ENCODE measurements at regions not wholly inside any gene's neighbourhood (a gene's known extent, or its start where the extent isn't known, plus 50 kb on each side); places are given as distances from the start of the nearest gene placed in this dataset.

DNA sequence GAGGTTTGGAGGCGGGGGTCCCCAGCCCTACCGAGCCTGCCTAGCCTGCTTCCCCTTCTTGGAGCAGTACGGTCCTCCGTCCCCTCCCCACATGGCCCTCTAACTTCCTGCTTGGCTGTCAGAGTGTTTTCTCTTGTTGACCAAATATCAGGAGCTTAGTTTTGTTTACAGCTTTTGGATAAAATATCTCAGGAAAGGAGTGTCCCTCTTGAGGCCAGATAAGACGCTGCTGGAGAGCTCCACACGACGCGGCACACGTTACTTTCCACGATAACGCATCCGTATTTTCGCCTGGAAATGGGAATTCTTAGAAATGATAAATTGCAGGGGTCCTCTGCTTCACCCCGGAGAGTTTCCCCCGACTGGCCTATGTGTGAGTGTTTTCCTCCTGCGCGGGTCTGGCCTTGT lies 182.9 kb downstream of the MAF start:
- H3K4me3 ChIP-seq (ENCODE audit: low read depth, low read length) = no peak overlapping the region
- no peak for DNase-seq (ENCODE audit: low read depth)
- TF ChIP-seq, protein P1, sequence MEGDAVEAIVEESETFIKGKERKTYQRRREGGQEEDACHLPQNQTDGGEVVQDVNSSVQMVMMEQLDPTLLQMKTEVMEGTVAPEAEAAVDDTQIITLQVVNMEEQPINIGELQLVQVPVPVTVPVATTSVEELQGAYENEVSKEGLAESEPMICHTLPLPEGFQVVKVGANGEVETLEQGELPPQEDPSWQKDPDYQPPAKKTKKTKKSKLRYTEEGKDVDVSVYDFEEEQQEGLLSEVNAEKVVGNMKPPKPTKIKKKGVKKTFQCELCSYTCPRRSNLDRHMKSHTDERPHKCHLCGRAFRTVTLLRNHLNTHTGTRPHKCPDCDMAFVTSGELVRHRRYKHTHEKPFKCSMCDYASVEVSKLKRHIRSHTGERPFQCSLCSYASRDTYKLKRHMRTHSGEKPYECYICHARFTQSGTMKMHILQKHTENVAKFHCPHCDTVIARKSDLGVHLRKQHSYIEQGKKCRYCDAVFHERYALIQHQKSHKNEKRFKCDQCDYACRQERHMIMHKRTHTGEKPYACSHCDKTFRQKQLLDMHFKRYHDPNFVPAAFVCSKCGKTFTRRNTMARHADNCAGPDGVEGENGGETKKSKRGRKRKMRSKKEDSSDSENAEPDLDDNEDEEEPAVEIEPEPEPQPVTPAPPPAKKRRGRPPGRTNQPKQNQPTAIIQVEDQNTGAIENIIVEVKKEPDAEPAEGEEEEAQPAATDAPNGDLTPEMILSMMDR (IDR thresholded peaks at IDR 0.05; ENCODE audit: low read depth, low read length, missing control alignments) = no peak

DNA sequence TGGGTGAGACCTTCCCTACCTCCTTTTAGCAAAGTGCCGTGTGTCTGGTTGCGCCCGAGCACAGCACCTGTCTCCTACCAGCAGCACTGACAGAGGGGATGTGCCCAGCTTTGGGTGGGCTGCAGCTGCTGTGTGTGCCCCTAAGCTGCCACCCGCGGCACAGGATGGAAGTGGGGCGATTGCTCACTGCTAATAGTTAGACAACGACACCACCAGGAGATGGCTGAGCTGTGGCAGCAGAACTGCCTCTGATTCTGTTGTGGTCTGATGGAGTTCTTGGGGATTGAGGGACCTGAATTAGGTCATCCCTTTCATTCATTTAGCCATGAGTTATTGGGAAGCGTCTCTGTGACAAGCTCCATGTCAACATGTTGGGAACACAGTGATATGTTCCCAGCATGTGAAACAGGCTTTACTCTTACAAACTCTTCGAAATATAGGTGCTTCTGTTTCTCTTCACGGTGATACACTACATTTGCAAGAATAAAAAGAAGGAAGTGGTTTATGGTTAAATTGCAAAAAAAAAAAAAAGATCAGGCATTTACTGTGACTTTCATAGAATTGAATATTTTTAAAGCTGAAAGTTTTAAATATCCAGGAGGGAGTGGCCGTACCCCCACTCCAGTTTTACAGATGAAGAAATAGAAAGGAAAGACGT lies 184.4 kb downstream of the MAF start:
- TF ChIP-seq, protein P1 (IDR thresholded peaks at IDR 0.05; ENCODE audit: low read depth, low read length, missing control alignments) = no peak

DNA sequence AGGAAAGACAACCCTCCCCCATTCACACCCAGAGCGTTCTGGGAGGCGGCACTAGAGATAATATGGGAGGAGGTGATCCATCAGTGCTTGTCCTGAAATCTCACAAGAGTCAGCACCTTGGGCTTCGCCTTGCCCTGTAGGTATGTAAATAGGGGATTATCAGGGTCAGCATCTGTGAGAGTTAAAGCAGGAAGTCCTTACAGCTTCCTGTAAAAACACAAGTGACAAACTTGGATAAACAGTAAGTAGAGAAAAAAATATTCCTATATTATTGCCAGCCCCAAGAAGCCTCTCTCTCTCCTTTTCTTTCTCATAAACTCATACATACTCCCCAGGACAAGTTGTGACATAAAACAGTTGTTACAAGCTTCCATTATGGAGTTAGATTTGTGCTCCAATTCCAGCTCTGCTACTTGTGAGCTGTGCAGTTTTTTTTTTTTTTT lies 187.7 kb downstream of the MAF start:
- DNase-seq (ENCODE audit: low read depth) = no peak
- no peak overlapping the region for H3K4me3 ChIP-seq (ENCODE audit: low read depth, low read length)
- TF ChIP-seq, protein P1 (IDR thresholded peaks at IDR 0.05; ENCODE audit: low read depth, low read length, missing control alignments) = no peak

More for the DNA sequence above, 184.4 kb downstream of the MAF start:
- no peak for DNase-seq (ENCODE audit: low read depth)
- no peak overlapping the region for H3K4me3 ChIP-seq (ENCODE audit: low read depth, low read length)

DNA sequence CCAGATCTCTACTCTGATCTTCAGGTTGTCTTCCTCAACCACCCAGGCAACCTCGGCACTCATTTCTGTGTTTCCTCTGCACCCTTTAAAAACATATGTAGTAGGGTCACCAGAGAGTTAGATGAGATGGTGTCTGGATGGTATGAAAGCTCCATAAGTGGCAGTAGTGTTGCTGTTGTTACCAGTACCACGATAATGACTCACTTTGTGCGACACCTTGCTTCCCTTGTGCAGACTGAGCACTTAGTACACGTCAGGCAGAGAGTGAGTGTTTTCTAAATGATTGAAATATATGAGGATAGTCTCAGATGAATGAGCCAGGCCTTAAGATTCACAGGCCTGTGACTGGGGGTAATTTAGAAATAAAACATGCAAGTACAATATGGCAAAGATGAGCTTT lies 188.7 kb downstream of the MAF start:
- DNase-seq (ENCODE audit: low read depth) = no peak
- TF ChIP-seq, protein P1 (IDR thresholded peaks at IDR 0.05; ENCODE audit: low read depth, low read length, missing control alignments) = no peak
- H3K4me3 ChIP-seq (ENCODE audit: low read depth, low read length) = no peak overlapping the region

DNA sequence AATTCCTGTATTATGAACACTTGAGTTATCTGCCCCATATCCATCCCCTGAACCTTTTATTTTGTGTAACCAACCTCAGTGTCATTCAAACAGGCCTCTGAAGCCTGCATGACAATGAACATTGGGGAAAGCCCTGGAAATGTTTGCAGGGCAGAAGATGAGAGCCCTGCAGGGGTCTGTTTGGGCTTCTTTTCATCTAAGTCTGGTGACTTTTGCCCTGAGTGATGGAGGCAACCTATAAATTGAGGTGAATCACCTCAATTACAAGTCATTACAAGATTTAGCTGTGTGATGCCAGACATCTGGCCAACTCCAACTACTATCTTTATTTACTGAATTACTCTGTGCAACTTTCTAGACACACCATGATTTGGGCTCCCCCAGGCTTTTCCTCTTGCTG lies 189.2 kb downstream of the MAF start:
- no peak overlapping the region for H3K4me3 ChIP-seq (ENCODE audit: low read depth, low read length)
- no peak for DNase-seq (ENCODE audit: low read depth)
- TF ChIP-seq, protein P1 (IDR thresholded peaks at IDR 0.05; ENCODE audit: low read depth, low read length, missing control alignments) = no peak

DNA sequence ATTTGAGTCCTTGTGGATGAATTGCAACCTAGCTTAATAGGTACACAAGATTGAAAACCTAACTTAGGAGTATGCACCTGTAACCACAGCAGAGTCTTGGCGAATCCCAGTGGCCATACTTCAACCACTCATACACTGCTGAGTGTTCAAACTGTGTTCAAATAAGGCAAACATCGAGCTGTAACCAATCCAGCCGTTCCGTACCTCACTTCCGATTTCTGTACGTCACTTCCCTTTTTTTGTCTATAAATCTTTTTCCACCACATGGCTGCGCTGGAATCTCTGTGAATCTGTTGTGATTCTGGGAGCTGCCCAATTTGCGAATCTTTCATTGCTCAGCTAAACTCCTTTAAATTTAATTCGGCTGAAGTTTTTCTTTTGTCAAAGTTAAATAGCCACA lies 190.6 kb downstream of the MAF start:
- no peak overlapping the region for H3K4me3 ChIP-seq (ENCODE audit: low read depth, low read length)
- DNase-seq (ENCODE audit: low read depth) = no peak
- TF ChIP-seq, protein P1 (IDR thresholded peaks at IDR 0.05; ENCODE audit: low read depth, low read length, missing control alignments) = no peak

DNA sequence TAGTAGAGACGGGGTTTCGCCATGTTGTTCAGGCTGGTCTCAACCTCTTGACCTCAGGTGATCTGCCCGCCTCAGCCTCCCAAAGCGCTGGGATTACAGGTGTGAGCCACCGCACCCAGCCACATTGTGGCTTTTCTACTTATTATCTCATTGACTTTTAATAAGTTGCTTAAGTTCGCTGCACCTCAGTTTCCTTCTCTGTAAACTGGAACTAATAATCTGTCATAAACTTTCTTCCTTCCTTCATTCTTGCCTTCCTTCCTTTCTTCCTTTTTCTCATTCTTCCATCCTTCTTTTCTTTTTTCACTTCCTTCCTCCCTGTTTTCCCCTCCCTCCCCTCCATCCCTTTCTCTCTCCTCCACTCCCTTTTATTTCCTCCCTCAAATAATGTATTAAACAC lies 192.2 kb downstream of the MAF start:
- no peak for DNase-seq (ENCODE audit: low read depth)
- no peak overlapping the region for H3K4me3 ChIP-seq (ENCODE audit: low read depth, low read length)
- TF ChIP-seq, protein P1 (IDR thresholded peaks at IDR 0.05; ENCODE audit: low read depth, low read length, missing control alignments) = no peak

Data from GM12864 (cell line).